ENCODE measurements at regions not wholly inside any gene's neighbourhood (a gene's known extent, or its start where the extent isn't known, plus 50 kb on each side); places are given as distances from the start of the nearest gene placed in this dataset.

DNA sequence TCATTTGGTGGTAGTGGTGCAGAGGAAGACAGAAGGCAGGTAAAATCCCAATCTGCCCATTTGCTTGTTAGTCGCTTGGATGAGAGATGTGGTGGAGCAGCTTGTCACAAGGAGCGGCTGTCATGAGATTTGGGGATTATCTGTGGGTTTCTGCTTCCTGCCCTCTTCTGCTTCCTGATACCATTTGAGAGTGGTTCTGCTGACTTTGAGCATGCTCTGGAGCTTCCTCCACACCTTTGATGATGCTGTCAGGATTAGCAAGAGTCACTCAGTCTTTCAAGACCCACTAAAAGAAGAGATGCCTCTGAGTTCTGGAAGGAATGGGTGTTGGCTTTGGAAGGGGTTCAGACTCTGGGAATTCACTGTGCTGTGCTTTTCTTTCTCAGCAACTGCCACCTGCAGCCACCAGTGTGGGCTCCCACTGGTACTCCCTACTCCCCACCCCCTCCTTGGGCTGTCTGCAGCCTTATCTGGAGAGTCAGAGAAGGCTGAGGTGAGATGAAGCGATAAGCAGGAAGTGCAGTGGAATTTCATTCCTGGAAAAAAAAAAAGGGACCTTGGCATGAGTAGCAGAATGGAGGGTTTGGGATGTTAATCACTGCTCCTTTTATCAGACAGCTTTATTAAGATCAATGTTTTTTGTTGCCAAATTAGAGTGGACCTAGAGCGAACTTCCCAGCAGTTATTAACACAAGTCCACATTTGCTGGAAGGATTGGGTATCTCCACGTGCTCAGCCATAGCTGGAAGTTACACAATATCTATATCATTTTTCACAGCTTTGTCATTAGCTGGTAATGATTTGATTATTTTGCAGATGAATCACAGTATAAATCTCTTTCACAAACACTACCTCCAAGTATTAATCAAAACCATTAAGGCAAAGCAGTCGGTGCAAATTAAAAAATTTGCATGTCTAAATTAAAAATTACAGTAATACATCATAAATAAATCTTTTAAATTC lies 233.0 kb upstream of the SATB1 start:
- no peaks in the 10 kb centered on the region for H3K27me3 ChIP-seq
- intact Hi-C loops (cut with DNase I): no loop called here

DNA sequence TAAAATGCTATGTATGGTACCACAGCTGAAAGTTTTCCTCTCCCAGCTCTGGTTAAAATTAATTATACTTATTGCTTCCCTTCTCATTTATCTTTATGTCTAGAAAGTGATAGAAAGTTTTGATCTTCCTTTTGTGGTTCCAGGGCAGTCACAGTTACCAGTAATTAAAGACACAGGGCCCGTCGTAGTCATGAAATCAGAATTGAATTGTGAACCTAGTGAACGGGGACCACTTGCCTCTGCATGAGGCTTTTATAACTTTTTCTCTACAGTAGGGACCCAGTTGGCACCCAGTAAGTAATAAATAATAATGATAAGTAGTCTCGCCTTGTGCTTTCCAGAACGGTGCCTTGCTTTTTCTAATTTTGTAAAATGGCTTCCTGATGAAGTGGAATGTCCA lies 231.7 kb upstream of the SATB1 start:
- WGBS, 3 donors: 68 to 79% (median 76%) methylated on average over 5 of the region's 5 CpGs
- no peak overlapping the region for H3K4me3 ChIP-seq
- no peaks in the 10 kb centered on the region for H3K36me3 ChIP-seq
- no peak for TF ChIP-seq EP300 (IDR thresholded peaks at IDR 0.05)
- TF ChIP-seq, protein P1, sequence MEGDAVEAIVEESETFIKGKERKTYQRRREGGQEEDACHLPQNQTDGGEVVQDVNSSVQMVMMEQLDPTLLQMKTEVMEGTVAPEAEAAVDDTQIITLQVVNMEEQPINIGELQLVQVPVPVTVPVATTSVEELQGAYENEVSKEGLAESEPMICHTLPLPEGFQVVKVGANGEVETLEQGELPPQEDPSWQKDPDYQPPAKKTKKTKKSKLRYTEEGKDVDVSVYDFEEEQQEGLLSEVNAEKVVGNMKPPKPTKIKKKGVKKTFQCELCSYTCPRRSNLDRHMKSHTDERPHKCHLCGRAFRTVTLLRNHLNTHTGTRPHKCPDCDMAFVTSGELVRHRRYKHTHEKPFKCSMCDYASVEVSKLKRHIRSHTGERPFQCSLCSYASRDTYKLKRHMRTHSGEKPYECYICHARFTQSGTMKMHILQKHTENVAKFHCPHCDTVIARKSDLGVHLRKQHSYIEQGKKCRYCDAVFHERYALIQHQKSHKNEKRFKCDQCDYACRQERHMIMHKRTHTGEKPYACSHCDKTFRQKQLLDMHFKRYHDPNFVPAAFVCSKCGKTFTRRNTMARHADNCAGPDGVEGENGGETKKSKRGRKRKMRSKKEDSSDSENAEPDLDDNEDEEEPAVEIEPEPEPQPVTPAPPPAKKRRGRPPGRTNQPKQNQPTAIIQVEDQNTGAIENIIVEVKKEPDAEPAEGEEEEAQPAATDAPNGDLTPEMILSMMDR (IDR thresholded peaks at IDR 0.05): no peak
- TF ChIP-seq POLR2A (IDR thresholded peaks at IDR 0.05): no peak
- no peaks in the 10 kb centered on the region for H3K27me3 ChIP-seq
- intact Hi-C loops (cut with DNase I): no loop called here
- DNase-seq: no peak
- H3K9me3 ChIP-seq: no peaks in the 10 kb centered on the region
- H3K27ac ChIP-seq: no peak overlapping the region
- H3K4me1 ChIP-seq (ENCODE audit: insufficient read depth): no peaks in the 10 kb centered on the region

More for the DNA sequence above, 233.0 kb upstream of the SATB1 start:
- Histone ChIP-seq H3K27ac (no peak overlapping the region), H3K36me3 (no peaks in the 10 kb centered on the region), H3K4me3 (no peak overlapping the region), H3K9me3 (no peaks in the 10 kb centered on the region), H3K4me1 (ENCODE audit: insufficient read depth) (no peaks in the 10 kb centered on the region)
- 50 to 59% (median 54%) methylated on average over 6 of the region's 6 CpGs for whole genome bisulfite sequencing, 3 donors
- no peak for TF ChIP-seq EP300 (IDR thresholded peaks at IDR 0.05)
- no peak for DNase-seq

DNA sequence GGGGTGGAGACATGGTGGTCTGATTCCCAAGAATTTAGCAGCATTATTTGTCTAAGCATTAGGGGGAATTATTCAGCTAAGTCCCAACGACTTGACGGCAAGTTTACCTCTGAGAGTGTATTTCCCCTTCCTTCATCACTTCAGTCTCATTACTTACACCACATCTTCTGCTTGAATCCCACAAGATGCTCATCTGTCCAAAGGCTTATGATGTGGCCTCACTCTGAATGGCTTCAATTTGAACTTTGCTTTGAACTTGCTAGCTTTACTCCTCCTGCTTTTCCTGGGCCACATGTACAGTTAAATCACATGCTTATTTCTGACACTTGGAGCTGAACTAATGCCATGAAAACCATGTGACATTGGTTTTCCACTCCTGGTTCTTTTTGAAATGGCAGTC lies 231.3 kb upstream of the SATB1 start:
- Histone ChIP-seq H3K4me3 (no peak overlapping the region), H3K4me1 (ENCODE audit: insufficient read depth) (no peaks in the 10 kb centered on the region), H3K36me3 (no peaks in the 10 kb centered on the region), H3K27ac (no peak overlapping the region), H3K9me3 (no peaks in the 10 kb centered on the region), H3K27me3 (no peaks in the 10 kb centered on the region)
- intact Hi-C loops (cut with DNase I): no loop called here
- DNase-seq: no peak
- WGBS, 3 donors: 85 to 90% (median 88%) methylated on average over 2 of the region's 2 CpGs
- TF ChIP-seq POLR2A (IDR thresholded peaks at IDR 0.05): no peak
- TF ChIP-seq, protein P1 (IDR thresholded peaks at IDR 0.05): no peak
- TF ChIP-seq EP300 (IDR thresholded peaks at IDR 0.05): no peak

DNA sequence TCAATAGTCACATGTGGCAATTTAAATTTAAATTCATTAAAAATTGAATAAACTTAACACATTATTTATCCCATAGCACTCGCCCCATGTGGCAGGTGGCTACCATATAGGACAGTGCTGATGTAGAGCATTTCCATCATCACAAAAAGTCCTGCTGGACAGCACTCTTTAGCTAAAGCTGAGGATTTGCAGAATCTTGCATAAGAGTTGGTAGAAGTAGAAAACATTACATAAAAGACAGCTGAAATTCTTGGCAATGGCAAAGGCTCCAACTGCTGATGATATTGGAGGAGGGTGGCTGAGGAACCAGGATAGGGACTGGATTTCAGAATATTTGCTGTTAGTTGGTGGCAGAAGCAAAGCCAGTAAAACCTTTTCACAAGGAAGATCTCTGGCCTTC lies 230.7 kb upstream of the SATB1 start:
- H3K36me3 ChIP-seq: no peaks in the 10 kb centered on the region
- no peak overlapping the region for H3K4me3 ChIP-seq
- H3K9me3 ChIP-seq: no peaks in the 10 kb centered on the region
- H3K27ac ChIP-seq: no peak overlapping the region
- no peaks in the 10 kb centered on the region for H3K27me3 ChIP-seq
- intact Hi-C loops (cut with DNase I): no loop called here
- no peaks in the 10 kb centered on the region for H3K4me1 ChIP-seq (ENCODE audit: insufficient read depth)
- no peak for TF ChIP-seq EP300 (IDR thresholded peaks at IDR 0.05)
- no peak for TF ChIP-seq POLR2A (IDR thresholded peaks at IDR 0.05)
- TF ChIP-seq, protein P1 (IDR thresholded peaks at IDR 0.05): no peak
- no peak for DNase-seq
- WGBS, 3 donors: 80 to 92% (median 90%) methylated on average over 1 of the region's 1 CpG

DNA sequence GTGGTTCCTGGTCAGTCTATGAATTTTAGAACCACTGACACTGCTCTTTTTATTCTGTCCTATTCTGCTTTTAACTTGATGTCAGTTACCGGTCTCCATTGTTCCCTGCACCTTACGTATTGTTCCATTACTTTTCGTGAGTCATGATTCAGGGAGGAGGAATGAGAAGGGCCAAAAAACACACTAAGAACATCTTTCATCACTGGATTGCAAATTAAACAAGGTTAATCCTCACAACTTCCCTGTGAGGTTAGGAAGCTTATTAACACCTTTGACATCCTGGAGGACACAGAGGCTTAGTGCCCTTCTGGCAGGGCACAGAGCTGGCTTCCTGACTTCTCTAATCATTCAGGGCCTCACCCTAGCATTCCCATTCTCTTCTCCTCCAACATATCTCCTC lies 227.6 kb upstream of the SATB1 start:
- H3K4me1 ChIP-seq (ENCODE audit: insufficient read depth): no peaks in the 10 kb centered on the region

More for the DNA sequence above, 227.6 kb upstream of the SATB1 start:
- 85 to 95% (median 94%) methylated on average over 3 of the region's 3 CpGs for WGBS, 3 donors
- intact Hi-C loops (cut with DNase I): no loop called here
- Histone ChIP-seq H3K36me3 (no peaks in the 10 kb centered on the region), H3K27me3 (no peaks in the 10 kb centered on the region), H3K9me3 (no peaks in the 10 kb centered on the region), H3K4me3 (no peak overlapping the region), H3K27ac (no peak overlapping the region)
- no peak for DNase-seq
- TF ChIP-seq EP300 (IDR thresholded peaks at IDR 0.05) (no peak), POLR2A (IDR thresholded peaks at IDR 0.05) (no peak)
- TF ChIP-seq, protein P1 (IDR thresholded peaks at IDR 0.05): no peak

Data from ovary (tissue), 7 donors.